ENCODE measurements at regions not wholly inside any gene's neighbourhood (a gene's known extent, or its start where the extent isn't known, plus 50 kb on each side); places are given as distances from the start of the nearest gene placed in this dataset.
"Not testable (repeated sequence)": the region's sequence is repeated elsewhere in the genome, so short reads cannot be mapped to it uniquely, and the experiment has no call there.

- Mint-ChIP-seq H3K36me3 (ENCODE audit: insufficient read depth) (no peaks in the 10 kb centered on the region), H3K27me3 (no peaks in the 10 kb centered on the region), H3K9me3 (peaks cover 0 to 2% of the 10 kb centered on the region in 2 donors), H3K4me1 (ENCODE audit: low read depth in 2 of 2) (no peaks in the 10 kb centered on the region), H3K4me3 (no peak overlapping the region), H3K27ac (no peak overlapping the region)
- ATAC-seq (replicated peaks) (no peak), DNase-seq (no peak)
Observed at GRCh38 chrX:139179592-139179991, 350.9 kb upstream of the F9 start.

DNA sequence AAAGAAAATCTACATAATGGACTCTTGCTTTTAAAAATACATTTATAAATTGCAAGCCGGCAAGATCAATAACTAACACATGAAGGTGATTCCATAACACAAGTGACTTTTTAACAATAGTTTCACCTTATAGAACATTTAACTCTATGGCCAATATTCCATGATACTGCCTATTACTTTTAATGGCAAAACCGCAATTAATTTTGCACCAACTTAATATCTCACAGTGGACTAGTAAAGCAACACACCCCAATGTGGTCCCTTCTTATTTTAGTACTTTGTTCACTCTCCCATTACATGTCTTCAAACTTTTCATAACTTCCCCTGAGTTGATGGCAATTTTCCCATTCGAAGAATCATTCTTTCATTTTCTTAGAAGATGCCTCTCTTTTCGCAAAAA is 351.6 kb upstream of the F9 start:
- H3K36me3 Mint-ChIP-seq (ENCODE audit: insufficient read depth): no peaks in the 10 kb centered on the region
- no peaks in the 10 kb centered on the region for H3K4me1 Mint-ChIP-seq (ENCODE audit: low read depth in 2 of 2)
- H3K4me3 Mint-ChIP-seq: no peak overlapping the region
- H3K27me3 Mint-ChIP-seq: no peaks in the 10 kb centered on the region
- no peak overlapping the region for H3K27ac Mint-ChIP-seq
- peaks cover 0 to 2% of the 10 kb centered on the region in 2 donors for H3K9me3 Mint-ChIP-seq
- ATAC-seq (replicated peaks) (no peak), DNase-seq (no peak)

DNA sequence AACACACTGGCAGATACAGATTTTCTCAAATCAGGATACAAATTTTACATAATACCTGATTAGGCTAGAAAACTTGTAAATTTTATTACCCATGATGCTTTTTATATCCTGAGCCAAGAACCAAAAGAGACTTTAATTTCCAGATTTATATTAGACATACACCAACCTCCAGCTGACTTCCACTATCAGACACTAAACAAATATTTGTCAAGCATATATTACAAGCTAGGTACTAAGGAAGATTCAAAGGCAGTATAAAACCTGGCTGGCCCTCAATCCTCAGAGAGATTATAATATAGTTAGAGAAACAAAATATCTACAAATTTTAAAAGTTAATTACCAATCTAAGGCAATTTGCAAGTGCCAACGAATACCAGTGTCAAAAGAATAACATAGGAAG is 357.8 kb upstream of the F9 start:
- DNase-seq (no peak), ATAC-seq (replicated peaks) (no peak)
- Mint-ChIP-seq H3K27ac (no peak overlapping the region), H3K27me3 (no peaks in the 10 kb centered on the region), H3K4me1 (ENCODE audit: low read depth in 2 of 2) (no peaks in the 10 kb centered on the region), H3K4me3 (no peak overlapping the region), H3K36me3 (ENCODE audit: insufficient read depth) (no peaks in the 10 kb centered on the region), H3K9me3 (peaks cover 2 to 9% of the 10 kb centered on the region in 2 donors)

- no peak for DNase-seq
- Mint-ChIP-seq H3K9me3 (peaks cover 0 to 9% of the 10 kb centered on the region in 2 donors), H3K4me3 (no peak overlapping the region), H3K27ac (no peak overlapping the region), H3K36me3 (ENCODE audit: insufficient read depth) (no peaks in the 10 kb centered on the region), H3K4me1 (ENCODE audit: low read depth in 2 of 2) (no peaks in the 10 kb centered on the region), H3K27me3 (no peaks in the 10 kb centered on the region)
- ATAC-seq (replicated peaks): no peak
Observed at GRCh38 chrX:139170526-139171173, 359.9 kb upstream of the F9 start.

- Mint-ChIP-seq H3K4me3 (no peak overlapping the region), H3K4me1 (ENCODE audit: low read depth in 2 of 2) (no peaks in the 10 kb centered on the region), H3K27ac (no peak overlapping the region), H3K27me3 (no peaks in the 10 kb centered on the region), H3K36me3 (ENCODE audit: insufficient read depth) (no peaks in the 10 kb centered on the region), H3K9me3 (peaks cover 0 to 9% of the 10 kb centered on the region in 2 donors)
- DNase-seq: no peak
- ATAC-seq (replicated peaks): no peak
Observed at GRCh38 chrX:139167282-139167681, 363.3 kb upstream of the F9 start.

DNA sequence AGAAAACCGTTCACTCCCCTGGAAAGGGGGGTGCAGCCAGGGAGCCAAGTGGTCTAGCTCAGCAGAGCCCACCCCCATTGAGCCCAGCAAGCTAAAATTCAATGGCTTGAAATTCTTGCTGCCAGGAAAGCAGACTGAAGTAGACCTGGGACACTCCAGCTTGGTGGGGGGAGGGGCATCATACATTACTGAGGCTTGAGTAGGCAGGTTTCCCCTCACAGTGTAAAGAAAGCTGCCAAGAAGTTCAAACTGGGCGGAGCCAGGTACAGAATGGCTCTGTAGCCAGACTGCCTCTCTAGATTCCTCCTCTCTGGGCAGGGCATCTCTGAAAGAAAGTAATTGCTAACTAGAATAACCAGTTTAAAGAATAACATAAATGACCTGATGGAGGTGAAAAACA is 372.3 kb upstream of the F9 start:
- H3K4me1 Mint-ChIP-seq (ENCODE audit: low read depth in 2 of 2): no peaks in the 10 kb centered on the region

GRCh38 chrX:139156356-139156755 is 374.2 kb upstream of the F9 start:
- H3K9me3 Mint-ChIP-seq: peaks cover 2 to 11% of the 10 kb centered on the region in 2 donors
- H3K4me1 Mint-ChIP-seq (ENCODE audit: low read depth in 2 of 2): no peaks in the 10 kb centered on the region
- ATAC-seq (replicated peaks) (no peak), DNase-seq (no peak)
- no peak overlapping the region for H3K4me3 Mint-ChIP-seq
- H3K36me3 Mint-ChIP-seq (ENCODE audit: insufficient read depth): no peaks in the 10 kb centered on the region
- H3K27ac Mint-ChIP-seq: no peak overlapping the region
- H3K27me3 Mint-ChIP-seq: no peaks in the 10 kb centered on the region

More for the DNA sequence above, 372.3 kb upstream of the F9 start:
- no peak overlapping the region for H3K4me3 Mint-ChIP-seq
- no peaks in the 10 kb centered on the region for H3K36me3 Mint-ChIP-seq (ENCODE audit: insufficient read depth)
- H3K27me3 Mint-ChIP-seq: no peaks in the 10 kb centered on the region
- DNase-seq (no peak), ATAC-seq (replicated peaks) (no peak)
- no peak overlapping the region for H3K27ac Mint-ChIP-seq
- H3K9me3 Mint-ChIP-seq: peaks cover 2 to 11% of the 10 kb centered on the region in 2 donors

GRCh38 chrX:139146625-139147024 is 383.9 kb upstream of the F9 start:
- H3K4me3 Mint-ChIP-seq; DNase-seq; ATAC-seq (replicated peaks); H3K36me3 Mint-ChIP-seq (ENCODE audit: insufficient read depth); H3K9me3 Mint-ChIP-seq; H3K4me1 Mint-ChIP-seq (ENCODE audit: low read depth in 2 of 2); H3K27ac Mint-ChIP-seq; H3K27me3 Mint-ChIP-seq: not testable (repeated sequence)

DNA sequence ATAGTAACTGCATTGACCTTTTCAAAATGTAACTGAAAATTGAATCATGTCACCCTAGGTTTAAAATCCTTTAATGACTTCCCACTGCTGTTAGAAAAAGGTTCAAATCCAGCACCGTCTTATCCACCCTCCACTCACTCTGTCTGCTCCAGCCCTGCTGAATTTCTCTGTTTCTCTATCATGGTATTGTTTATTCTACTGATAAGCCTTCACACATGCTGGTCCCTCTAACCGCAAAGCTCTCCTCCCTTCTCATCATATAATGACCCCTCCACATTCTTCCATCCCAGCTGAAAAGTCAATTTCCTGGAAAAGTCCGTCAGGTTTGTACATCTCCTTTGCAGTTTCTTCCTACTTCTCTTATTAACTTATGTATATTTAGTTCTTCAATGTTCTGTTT is 389.2 kb upstream of the F9 start:
- Mint-ChIP-seq H3K27ac (no peak overlapping the region), H3K4me1 (ENCODE audit: low read depth in 2 of 2) (no peaks in the 10 kb centered on the region), H3K9me3 (no peaks in the 10 kb centered on the region), H3K27me3 (no peaks in the 10 kb centered on the region), H3K4me3 (no peak overlapping the region), H3K36me3 (ENCODE audit: insufficient read depth) (no peaks in the 10 kb centered on the region)
- DNase-seq: no peak
- ATAC-seq (replicated peaks): no peak

DNA sequence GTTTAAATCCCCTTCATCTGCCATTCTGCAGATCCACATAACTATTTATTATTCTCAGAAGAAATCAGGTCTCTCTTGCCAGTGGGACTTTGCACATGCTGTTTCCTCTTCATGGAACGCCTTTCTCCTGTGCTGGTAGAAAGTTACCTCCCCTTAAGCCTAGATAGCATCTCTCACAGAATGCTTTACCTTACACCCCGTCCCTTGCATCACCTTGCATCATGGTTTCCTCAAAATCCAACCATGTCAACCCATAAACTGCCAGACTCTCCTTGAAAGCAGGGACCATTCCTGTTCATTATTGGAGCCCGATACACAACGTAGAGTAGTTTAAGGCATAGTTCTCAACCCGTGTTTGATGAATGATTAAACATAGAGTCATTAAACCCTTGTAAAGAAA is 396.2 kb upstream of the F9 start:
- no peaks in the 10 kb centered on the region for H3K9me3 Mint-ChIP-seq
- no peaks in the 10 kb centered on the region for H3K27me3 Mint-ChIP-seq
- H3K4me3 Mint-ChIP-seq: no peak overlapping the region
- DNase-seq (no peak), ATAC-seq (replicated peaks) (no peak)
- no peak overlapping the region for H3K27ac Mint-ChIP-seq
- no peaks in the 10 kb centered on the region for H3K36me3 Mint-ChIP-seq (ENCODE audit: insufficient read depth)
- H3K4me1 Mint-ChIP-seq (ENCODE audit: low read depth in 2 of 2): no peaks in the 10 kb centered on the region

GRCh38 chrX:139126493-139126892 is 404.0 kb upstream of the F9 start:
- H3K9me3 Mint-ChIP-seq: peaks cover 0 to 7% of the 10 kb centered on the region in 2 donors
- H3K36me3 Mint-ChIP-seq (ENCODE audit: insufficient read depth): no peaks in the 10 kb centered on the region
- ATAC-seq (replicated peaks) (no peak), DNase-seq (no peak)
- no peaks in the 10 kb centered on the region for H3K4me1 Mint-ChIP-seq (ENCODE audit: low read depth in 2 of 2)
- no peak overlapping the region for H3K27ac Mint-ChIP-seq
- no peaks in the 10 kb centered on the region for H3K27me3 Mint-ChIP-seq
- no peak overlapping the region for H3K4me3 Mint-ChIP-seq

- DNase-seq: no peak
- H3K27me3 Mint-ChIP-seq: no peaks in the 10 kb centered on the region
- H3K4me1 Mint-ChIP-seq (ENCODE audit: low read depth in 2 of 2): no peaks in the 10 kb centered on the region
- no peaks in the 10 kb centered on the region for H3K36me3 Mint-ChIP-seq (ENCODE audit: insufficient read depth)
- no peak overlapping the region for H3K27ac Mint-ChIP-seq
- no peak overlapping the region for H3K4me3 Mint-ChIP-seq
- H3K9me3 Mint-ChIP-seq: peaks cover 0 to 7% of the 10 kb centered on the region in 2 donors
- no peak for ATAC-seq (replicated peaks)
Observed at GRCh38 chrX:139125916-139126315, 404.6 kb upstream of the F9 start.

DNA sequence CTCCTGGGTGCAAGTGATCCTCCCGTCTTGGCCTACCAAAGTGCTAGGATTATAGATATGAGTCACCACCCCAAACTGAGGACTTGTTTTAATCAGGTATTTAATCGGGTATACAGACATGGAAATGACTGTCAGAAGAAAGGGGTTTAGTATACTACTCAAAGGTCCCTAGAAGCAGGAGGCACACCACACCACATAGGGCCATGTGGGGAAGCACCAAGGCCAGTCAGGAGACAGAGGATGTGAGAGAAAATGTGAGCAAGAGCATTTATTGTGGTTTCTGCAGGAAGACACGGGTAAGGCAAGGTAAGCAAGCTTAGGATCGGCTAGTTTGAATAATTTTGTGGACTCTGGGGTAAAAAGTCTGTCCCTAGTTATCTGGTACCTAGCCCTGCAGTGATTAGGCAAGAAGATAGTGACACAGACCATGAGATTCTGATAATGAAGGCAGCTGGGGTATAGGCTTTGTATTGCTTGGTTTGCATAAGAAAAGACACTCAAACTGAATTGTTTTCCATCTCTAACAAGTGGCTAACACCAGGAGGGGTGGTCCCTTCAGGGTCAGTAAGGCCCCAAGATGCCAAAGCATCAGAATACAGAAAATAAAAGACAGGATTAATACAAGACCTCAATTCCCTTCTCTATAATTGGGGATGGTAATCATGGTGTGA is 408.8 kb upstream of the F9 start:
- Mint-ChIP-seq H3K27ac (no peak overlapping the region), H3K4me1 (ENCODE audit: low read depth in 2 of 2) (no peaks in the 10 kb centered on the region), H3K9me3 (peaks cover 0 to 3% of the 10 kb centered on the region in 2 donors), H3K36me3 (ENCODE audit: insufficient read depth) (no peaks in the 10 kb centered on the region), H3K27me3 (no peaks in the 10 kb centered on the region), H3K4me3 (no peak overlapping the region)
- no peak for DNase-seq
- ATAC-seq (replicated peaks): no peak

GRCh38 chrX:139120760-139121159 is 409.2 kb upstream of the FGF13 start:
- no peaks in the 10 kb centered on the region for H3K27me3 Mint-ChIP-seq
- H3K27ac Mint-ChIP-seq: no peak overlapping the region
- no peak for ATAC-seq (replicated peaks)
- no peaks in the 10 kb centered on the region for H3K9me3 Mint-ChIP-seq
- H3K4me1 Mint-ChIP-seq (ENCODE audit: low read depth in 2 of 2): no peaks in the 10 kb centered on the region
- no peaks in the 10 kb centered on the region for H3K36me3 Mint-ChIP-seq (ENCODE audit: insufficient read depth)
- H3K4me3 Mint-ChIP-seq: no peak overlapping the region
- no peak for DNase-seq

Data from effector memory CD8-positive, alpha-beta T cell (primary cell).